Dedifferentiated amniotic fluid mesenchymal stem cell (primary cell): ENCODE measurements at regions not wholly inside any gene's neighbourhood (a gene's known extent, or its start where the extent isn't known, plus 50 kb on each side); places are given as distances from the start of the nearest gene placed in this dataset.
"Not testable (repeated sequence)": the region's sequence is repeated elsewhere in the genome, so short reads cannot be mapped to it uniquely, and the experiment has no call there.

ENCODE experiments used
- DNase-seq: peaks from one replicate; pipeline ENCODE4 v3.0.0-alpha.2; 2016; ENCODE audit errors: extremely low spot score

- peak; percentile 94 for DNase-seq
Observed at GRCh38 chrY:10627116-10627515, 1099.4 kb downstream of the TSPY10 start.

GRCh38 chrY:10648813-10649212 lies 1121.1 kb downstream of the TSPY10 start:
- DNase-seq, result not testable (repeated sequence)

- not testable (repeated sequence) for DNase-seq
Observed at GRCh38 chrY:10657120-10657519, 1129.4 kb downstream of the TSPY10 start.

GRCh38 chrY:10666785-10667184 lies 1139.1 kb downstream of the TSPY10 start:
- DNase-seq, result no peak

- DNase-seq, result no peak
Observed at GRCh38 chrY:10686414-10686813, 1158.7 kb downstream of the TSPY10 start.
